HG02759 (cell line): ENCODE measurements at regions not wholly inside any gene's neighbourhood (a gene's known extent, or its start where the extent isn't known, plus 50 kb on each side); places are given as distances from the start of the nearest gene placed in this dataset.
"Not testable (repeated sequence)": the region's sequence is repeated elsewhere in the genome, so short reads cannot be mapped to it uniquely, and the experiment has no call there.

Experiments used
- ATAC-seq: cut with Tn5 transposase; IDR thresholded peaks from one replicate; pipeline ENCODE4 v1.9.1; 2021; ENCODE audit warnings: mild to moderate bottlenecking, moderate library complexity; ENCODE audit not compliant: unreplicated experiment

GRCh38 chr13:50225193-50226155, 210.2 kb downstream of the KCNRG start:
- ATAC-seq: no peak

GRCh38 chr13:50226515-50227155, 211.4 kb downstream of the KCNRG start:
- ATAC-seq: peak; percentile 59

- ATAC-seq: no peak
Observed at GRCh38 chr13:50227361-50227760, 212.1 kb downstream of the KCNRG start.

- no peak for ATAC-seq
Observed at GRCh38 chr13:50228527-50228926, 213.3 kb downstream of the KCNRG start.

GRCh38 chr13:50229960-50230661, 214.9 kb downstream of the KCNRG start:
- ATAC-seq: no peak

GRCh38 chr13:50230662-50230978, 215.4 kb downstream of the KCNRG start:
- ATAC-seq: no peak

- not testable (repeated sequence) for ATAC-seq
Observed at GRCh38 chr13:50233574-50233973, 218.3 kb downstream of the KCNRG start.

GRCh38 chr13:50235604-50236342, 220.5 kb downstream of the KCNRG start:
- ATAC-seq: no peak

- peak; percentile 96 for ATAC-seq
Observed at GRCh38 chr13:50236898-50237318, 221.7 kb downstream of the KCNRG start.

- ATAC-seq: no peak
Observed at GRCh38 chr13:50238922-50239321, 223.7 kb downstream of the KCNRG start.

- ATAC-seq: no peak
Observed at GRCh38 chr13:50241479-50241878, 226.2 kb downstream of the KCNRG start.

- ATAC-seq: no peak
Observed at GRCh38 chr13:50243931-50244330, 228.7 kb downstream of the KCNRG start.

- ATAC-seq: no peak
Observed at GRCh38 chr13:50244355-50244712, 229.1 kb downstream of the KCNRG start.

- ATAC-seq: peak; percentile 96
Observed at GRCh38 chr13:50244713-50245574, 229.7 kb downstream of the KCNRG start.

- no peak for ATAC-seq
Observed at GRCh38 chr13:50247223-50247622, 232.0 kb downstream of the KCNRG start.

- no peak for ATAC-seq
Observed at GRCh38 chr13:50248516-50249143, 233.4 kb downstream of the KCNRG start.

GRCh38 chr13:50249144-50249521, 233.9 kb downstream of the KCNRG start:
- no peak for ATAC-seq

GRCh38 chr13:50250401-50250800, 235.2 kb downstream of the KCNRG start:
- no peak for ATAC-seq

GRCh38 chr13:50255639-50256038, 240.4 kb downstream of the KCNRG start:
- no peak for ATAC-seq
